ENCODE measurements at regions not wholly inside any gene's neighbourhood (a gene's known extent, or its start where the extent isn't known, plus 50 kb on each side); places are given as distances from the start of the nearest gene placed in this dataset.

- no peaks in the 10 kb centered on the region for H3F3A ChIP-seq (ENCODE audit: insufficient read depth, low read length, poor library complexity, severe bottlenecking)
- H3K4me3 ChIP-seq (ENCODE audit: low read length), result no peak overlapping the region
- TF ChIP-seq TAF1 (IDR thresholded peaks at IDR 0.05; ENCODE audit: low read depth), result no peak
- TF ChIP-seq EP300 (conservative IDR thresholded peaks at IDR 0.05; ENCODE audit: poor library complexity, severe bottlenecking), result no peak
- no peak for TF ChIP-seq POLR2AphosphoS5 (IDR thresholded peaks at IDR 0.05)
- TF ChIP-seq EZH2 (IDR thresholded peaks at IDR 0.05; ENCODE audit: borderline replicate concordance, insufficient read depth, low read length, poor library complexity, severe bottlenecking), result no peak
- TF ChIP-seq REST (IDR thresholded peaks at IDR 0.05; ENCODE audit: borderline replicate concordance), result no peak
- TF ChIP-seq MXI1 (conservative IDR thresholded peaks at IDR 0.05; ENCODE audit: poor library complexity, severe bottlenecking), result no peak
- no peak for TF ChIP-seq SMC3 (conservative IDR thresholded peaks at IDR 0.05; ENCODE audit: poor library complexity)
- TF ChIP-seq RAD21 (conservative IDR thresholded peaks at IDR 0.05), result no peak
- no peak for TF ChIP-seq CTCF (IDR thresholded peaks at IDR 0.05; ENCODE audit: poor library complexity, severe bottlenecking)
- H3K27me3 ChIP-seq (ENCODE audit: insufficient read depth, low read depth, low read length), result no peaks in the 10 kb centered on the region
- no peaks in the 10 kb centered on the region for H3K79me2 ChIP-seq (replicated peaks; ENCODE audit: insufficient read depth, low read length)
- no peak overlapping the region for H3K4me2 ChIP-seq (ENCODE audit: low read length)
- H3K36me3 ChIP-seq (ENCODE audit: insufficient read depth, low read length), result no peaks in the 10 kb centered on the region
- no peak overlapping the region for H2AFZ ChIP-seq (ENCODE audit: low read depth, low read length)
- no peaks in the 10 kb centered on the region for H3K9me2 ChIP-seq (ENCODE audit: insufficient read depth, low read length)
- H3K9ac ChIP-seq (ENCODE audit: low read length), result no peak overlapping the region
- H4K20me1 ChIP-seq (ENCODE audit: insufficient read depth), result no peaks in the 10 kb centered on the region
- no peaks in the 10 kb centered on the region for H3K9me3 ChIP-seq (ENCODE audit: low read length)
- H3K27ac ChIP-seq (ENCODE audit: low read length), result no peak overlapping the region
Measured at GRCh38 chr7:3094701-3095445, 51.2 kb upstream of the CARD11 start.

- Histone ChIP-seq H3K9me2 (ENCODE audit: insufficient read depth, low read length) (no peaks in the 10 kb centered on the region), H4K20me1 (ENCODE audit: insufficient read depth) (no peaks in the 10 kb centered on the region), H3K4me2 (ENCODE audit: low read length) (no peak overlapping the region), H2AFZ (ENCODE audit: low read depth, low read length) (no peak overlapping the region), H3F3A (ENCODE audit: insufficient read depth, low read length, poor library complexity, severe bottlenecking) (no peaks in the 10 kb centered on the region), H3K79me2 (replicated peaks; ENCODE audit: insufficient read depth, low read length) (no peaks in the 10 kb centered on the region), H3K9ac (ENCODE audit: low read length) (no peak overlapping the region), H3K9me3 (ENCODE audit: low read length) (no peaks in the 10 kb centered on the region), H3K36me3 (ENCODE audit: insufficient read depth, low read length) (no peaks in the 10 kb centered on the region), H3K4me3 (ENCODE audit: low read length) (no peak overlapping the region), H3K27me3 (ENCODE audit: insufficient read depth, low read depth, low read length) (no peaks in the 10 kb centered on the region), H3K27ac (ENCODE audit: low read length) (no peak overlapping the region)
- TF ChIP-seq SMC3 (conservative IDR thresholded peaks at IDR 0.05; ENCODE audit: poor library complexity) (no peak), RAD21 (conservative IDR thresholded peaks at IDR 0.05) (no peak), CTCF (IDR thresholded peaks at IDR 0.05; ENCODE audit: poor library complexity, severe bottlenecking) (no peak), REST (IDR thresholded peaks at IDR 0.05; ENCODE audit: borderline replicate concordance) (no peak), TAF1 (IDR thresholded peaks at IDR 0.05; ENCODE audit: low read depth) (no peak), EZH2 (IDR thresholded peaks at IDR 0.05; ENCODE audit: borderline replicate concordance, insufficient read depth, low read length, poor library complexity, severe bottlenecking) (no peak), POLR2AphosphoS5 (IDR thresholded peaks at IDR 0.05) (no peak), MXI1 (conservative IDR thresholded peaks at IDR 0.05; ENCODE audit: poor library complexity, severe bottlenecking) (no peak), EP300 (conservative IDR thresholded peaks at IDR 0.05; ENCODE audit: poor library complexity, severe bottlenecking) (no peak)
Measured at GRCh38 chr7:3097734-3098133, 54.1 kb upstream of the CARD11 start.

Data from neural cell (in vitro differentiated cells).